B cell (primary cell): ENCODE measurements at regions not wholly inside any gene's neighbourhood (a gene's known extent, or its start where the extent isn't known, plus 50 kb on each side); places are given as distances from the start of the nearest gene placed in this dataset.

Experiments
- ATAC-seq: fragments of 200-7000 bp; cut with Tn5 transposase; one replicate; pipeline ENCODE4 v1.10.0; 2021; ENCODE audit warnings: low read depth, mild to moderate bottlenecking, moderate number of reproducible peaks, moderate library complexity
- CTCF ChIA-PET: fragments of 350-600 bp; sonication (Branson Sonifier 250); formaldehyde crosslinking; loops from one replicate; lab custom pipeline; 2021; ENCODE audit warnings: antibody characterized with exemption, inconsistent platforms; lab: Charles Lee
- POLR2A ChIA-PET: fragments of 350-600 bp; sonication (Branson Sonifier 250); formaldehyde crosslinking; loops from one replicate; lab custom pipeline; 2021; ENCODE audit warnings: antibody characterized with exemption; lab: Charles Lee
- DNase-seq: peaks from one replicate; pipeline ENCODE4 v3.0.0; 2013
- H2AFZ ChIP-seq: 2 replicates; pipeline ENCODE4 v1.6.1; 2012; ENCODE audit warnings: mild to moderate bottlenecking, low read depth, low read length; ENCODE audit not compliant: insufficient read depth, poor library complexity, severe bottlenecking
- H3K27ac ChIP-seq, 2 donors: 1 replicate in 1 of 2; 2 replicates in 1 of 2; pipeline ENCODE4 v1.5.1; 2012 to 2013; ENCODE audit warnings: low read length in 2 of 2, mild to moderate bottlenecking in 2 of 2, moderate library complexity in 1 of 2
- H3K27me3 ChIP-seq, 4 experiments: fragments of 200-600 bp in 1 of 4; sonication (generic) in 1 of 4; replicated peaks in 1 of 4; 1 replicate in 2 of 4; 2 replicates in 2 of 4; pipeline versions ENCODE4 v1.6.1 to v1.7.0; 2013 to 2016; ENCODE audit warnings: low read length in 3 of 4, mild to moderate bottlenecking in 2 of 4, mixed read lengths in 1 of 4, moderate library complexity in 1 of 4; ENCODE audit not compliant: insufficient read depth in 4 of 4, control insufficient read depth in 3 of 4; ENCODE audit errors: control extremely low read depth in 1 of 4
- H3K36me3 ChIP-seq, 2 experiments: replicated peaks in 1 of 2; 1 replicate in 1 of 2; 2 replicates in 1 of 2; pipeline versions ENCODE4 v1.6.1 to v1.7.1; 2013; ENCODE audit warnings: low read length in 1 of 2; ENCODE audit not compliant: insufficient read depth in 2 of 2, control insufficient read depth in 1 of 2; ENCODE audit errors: control extremely low read depth in 1 of 2, extremely low read depth in 1 of 2
- H3K4me1 ChIP-seq, 2 donors: fragments of 200-600 bp in 1 of 2; sonication (generic) in 1 of 2; 1 replicate in 1 of 2; 2 replicates in 1 of 2; pipeline versions ENCODE4 v1.5.1 to v1.6.1; 2013 to 2017; ENCODE audit warnings: low read length in 2 of 2; ENCODE audit not compliant: control insufficient read depth in 2 of 2, insufficient read depth in 2 of 2
- H3K4me2 ChIP-seq: replicated peaks from 2 replicates; pipeline ENCODE3; 2012; ENCODE audit warnings: mild to moderate bottlenecking, low read depth, low read length; ENCODE audit not compliant: poor library complexity, severe bottlenecking
- H3K4me3 ChIP-seq, 5 experiments: fragments of 200-600 bp in 1 of 5; sonication (generic) in 1 of 5; 1 replicate in 3 of 5; 2 replicates in 2 of 5; pipeline versions ENCODE4 v1.5.1 to v1.7.0; 2011 to 2016; ENCODE audit warnings: low read length in 4 of 5, mild to moderate bottlenecking in 4 of 5, low read depth in 2 of 5, control low read depth in 1 of 5, moderate library complexity in 1 of 5; ENCODE audit not compliant: insufficient read depth in 1 of 5; ENCODE audit errors: control extremely low read depth in 1 of 5, extremely low read depth in 1 of 5
- H3K79me2 ChIP-seq: fragments of 200-600 bp; sonication (generic); one replicate; pipeline ENCODE4 v1.6.0; 2016; ENCODE audit warnings: low read length; ENCODE audit not compliant: control insufficient read depth, insufficient read depth
- H3K9ac ChIP-seq: fragments of 200-600 bp; sonication (generic); 2 replicates; pipeline ENCODE4 v1.6.1; 2017; ENCODE audit warnings: mild to moderate bottlenecking, low read length, moderate library complexity
- H3K9me3 ChIP-seq, 3 donors: one replicate each; pipeline versions ENCODE4 v1.6.1 to v1.7.1; 2013; ENCODE audit warnings: low read length in 2 of 3; ENCODE audit not compliant: control insufficient read depth in 2 of 3, insufficient read depth in 1 of 3; ENCODE audit errors: control extremely low read depth in 1 of 3
- H4K20me1 ChIP-seq: 2 replicates; pipeline ENCODE4 v1.6.0; 2012; ENCODE audit warnings: mild to moderate bottlenecking, low read length; ENCODE audit not compliant: insufficient read depth, control insufficient read depth, poor library complexity, severe bottlenecking
- H3K27ac Mint-ChIP-seq: one replicate; pipeline ENCODE4 v1.8.0; 2021; ENCODE audit warnings: mixed read lengths
- H3K27me3 Mint-ChIP-seq: one replicate; pipeline ENCODE4 v1.8.0; 2021; ENCODE audit warnings: mixed read lengths
- H3K4me1 Mint-ChIP-seq: one replicate; pipeline ENCODE4 v1.8.0; 2021; ENCODE audit warnings: mixed read lengths
- H3K4me3 Mint-ChIP-seq: one replicate; pipeline ENCODE4 v1.8.0; 2021; ENCODE audit warnings: mixed read lengths
- H3K9me3 Mint-ChIP-seq: one replicate; pipeline ENCODE4 v1.8.0; 2022; ENCODE audit warnings: mixed read lengths; ENCODE audit not compliant: insufficient read depth
- CTCF ChIP-seq: fragments of 200-600 bp; IDR thresholded peaks from one replicate; pipeline ENCODE4 v1.8.0; 2022; ENCODE audit warnings: antibody characterized with exemption, mild to moderate bottlenecking
- EZH2 ChIP-seq: IDR thresholded peaks from 2 replicates; pipeline ENCODE4 v1.6.1; 2012; ENCODE audit warnings: borderline replicate concordance, low read depth, mild to moderate bottlenecking, moderate library complexity, low read length; ENCODE audit not compliant: insufficient read depth, poor library complexity, severe bottlenecking
- whole genome bisulfite sequencing: methylation state at CpG from one replicate; pipeline ENCODE4 v1.1.5; 2013; ENCODE audit warnings: missing lambda C conversion rate; ENCODE audit not compliant: insufficient coverage; 5-methylcytosine and 5-hydroxymethylcytosine counted together
- intact Hi-C: fragments of 100-400 bp; cut with micrococcal nuclease; formaldehyde crosslinking; loops from one replicate; pipeline ENCODE4 v1.10.0; 2022

GRCh38 chr15:95286352-95286880 lies 1044.1 kb upstream of the NR2F2 start:
- H3K4me1 Mint-ChIP-seq: no peaks in the 10 kb centered on the region
- no peaks in the 10 kb centered on the region for H3K27me3 ChIP-seq
- CTCF ChIA-PET: interaction anchor here (0.9 kb wide), 1 partner anchor 8 kb away, joined by 4 read pairs; no protein-coding TSS in a partner anchor
- DNase-seq: no peak
- no peak overlapping the region for H3K27ac ChIP-seq
- H3K9ac ChIP-seq: no peak overlapping the region
- POLR2A ChIA-PET: no interaction called here
- no peaks in the 10 kb centered on the region for H3K79me2 ChIP-seq
- H3K4me2 ChIP-seq: no peak overlapping the region
- H3K27ac Mint-ChIP-seq: no peak overlapping the region
- no peaks in the 10 kb centered on the region for H3K36me3 ChIP-seq
- no CpG with 5 or more reads among the region's 10 CpGs for WGBS
- no peak for ATAC-seq
- intact Hi-C loops: no loop called here
- no peak overlapping the region for H3K4me3 ChIP-seq
- no peak overlapping the region for H3K4me3 Mint-ChIP-seq
- no peaks in the 10 kb centered on the region for H3K4me1 ChIP-seq
- peaks cover 2% of the 10 kb centered on the region for H3K9me3 Mint-ChIP-seq
- no peaks in the 10 kb centered on the region for H3K9me3 ChIP-seq
- TF ChIP-seq CTCF: no peak
- TF ChIP-seq EZH2: no peak
- peaks cover 3% of the 10 kb centered on the region for H3K27me3 Mint-ChIP-seq
- H2AFZ ChIP-seq: no peak overlapping the region
- H4K20me1 ChIP-seq: no peaks in the 10 kb centered on the region

- ATAC-seq: no peak
- H3K27me3 ChIP-seq: no peaks in the 10 kb centered on the region
- WGBS: 83% methylated on average over 7 of the region's 9 CpGs
- no peak overlapping the region for H3K27ac ChIP-seq
- H3K9ac ChIP-seq: no peak overlapping the region
- intact Hi-C loops: no loop called here
- no peak for TF ChIP-seq CTCF
- TF ChIP-seq EZH2: no peak
- Mint-ChIP-seq H3K4me1 (no peaks in the 10 kb centered on the region), H3K27me3 (peaks cover 3% of the 10 kb centered on the region), H3K4me3 (no peak overlapping the region), H3K9me3 (peaks cover 2% of the 10 kb centered on the region), H3K27ac (no peak overlapping the region)
- H3K4me3 ChIP-seq: no peak overlapping the region
- no peaks in the 10 kb centered on the region for H3K36me3 ChIP-seq
- no peaks in the 10 kb centered on the region for H3K79me2 ChIP-seq
- POLR2A ChIA-PET: no interaction called here
- H3K4me2 ChIP-seq: no peak overlapping the region
- H4K20me1 ChIP-seq: no peaks in the 10 kb centered on the region
- CTCF ChIA-PET: no interaction called here
- no peak for DNase-seq
- no peak overlapping the region for H2AFZ ChIP-seq
- H3K4me1 ChIP-seq: no peaks in the 10 kb centered on the region
- no peaks in the 10 kb centered on the region for H3K9me3 ChIP-seq
Measured at GRCh38 chr15:95287720-95288103, 1042.8 kb upstream of the NR2F2 start.
